Left ventricle myocardium inferior (tissue), 1 donor: ENCODE measurements at regions not wholly inside any gene's neighbourhood (a gene's known extent, or its start where the extent isn't known, plus 50 kb on each side); places are given as distances from the start of the nearest gene placed in this dataset.

Source experiments
- DNase-seq: peaks from one replicate; pipeline ENCODE4 v3.0.0-alpha.2; 2020
- H3K27ac ChIP-seq: fragments of 200-600 bp; replicated peaks from 2 replicates; pipeline ENCODE4 v1.8.0; 2021
- H3K27me3 ChIP-seq: fragments of 200-600 bp; 2 replicates; pipeline ENCODE4 v1.8.0; 2021; ENCODE audit warnings: low read depth
- H3K36me3 ChIP-seq: fragments of 200-600 bp; 2 replicates; pipeline ENCODE4 v1.8.0; 2021
- H3K4me1 ChIP-seq: fragments of 200-600 bp; 2 replicates; pipeline ENCODE4 v1.8.0; 2021
- H3K4me3 ChIP-seq: fragments of 200-600 bp; 2 replicates; pipeline ENCODE4 v1.8.0; 2021; ENCODE audit warnings: mild to moderate bottlenecking, moderate library complexity
- H3K9me3 ChIP-seq: fragments of 200-600 bp; replicated peaks from 2 replicates; pipeline ENCODE4 v1.8.0; 2021
- CTCF ChIP-seq: fragments of 200-600 bp; IDR thresholded peaks from 2 replicates; pipeline ENCODE4 v1.8.0; 2021; ENCODE audit warnings: antibody characterized with exemption, mild to moderate bottlenecking, borderline replicate concordance
- intact Hi-C: fragments of 100-400 bp; cut with micrococcal nuclease; formaldehyde crosslinking; loops from one replicate; pipeline ENCODE4 v1.11.0; 2022
- donor health status: DM: no; HTN: yes; CAD: no; lungs with severe emphysema.

- Histone ChIP-seq H3K4me3 (no peak overlapping the region), H3K36me3 (no peaks in the 10 kb centered on the region), H3K9me3 (no peaks in the 10 kb centered on the region), H3K27me3 (no peaks in the 10 kb centered on the region), H3K27ac (no peak overlapping the region), H3K4me1 (no peaks in the 10 kb centered on the region)
- DNase-seq, result no peak
- intact Hi-C loops, result no loop called here
- no peak for TF ChIP-seq CTCF
Measured at GRCh38 chr3:8206971-8207617, 294.5 kb upstream of the LMCD1 start.

- DNase-seq, result no peak
- Histone ChIP-seq H3K27ac (no peak overlapping the region), H3K4me1 (no peaks in the 10 kb centered on the region), H3K36me3 (no peaks in the 10 kb centered on the region), H3K4me3 (no peak overlapping the region), H3K27me3 (no peaks in the 10 kb centered on the region), H3K9me3 (no peaks in the 10 kb centered on the region)
- TF ChIP-seq CTCF, result no peak
- intact Hi-C loops, result no loop called here
Measured at GRCh38 chr3:8210882-8211341, 290.7 kb upstream of the LMCD1 start.

- intact Hi-C loops, result no loop called here
- H3K27ac ChIP-seq, result no peak overlapping the region
- no peaks in the 10 kb centered on the region for H3K27me3 ChIP-seq
- H3K36me3 ChIP-seq, result no peaks in the 10 kb centered on the region
- H3K4me1 ChIP-seq, result no peaks in the 10 kb centered on the region
- TF ChIP-seq CTCF, result no peak
- no peaks in the 10 kb centered on the region for H3K9me3 ChIP-seq
- no peak overlapping the region for H3K4me3 ChIP-seq
- DNase-seq, result no peak
Measured at GRCh38 chr3:8212794-8213193, 288.8 kb upstream of the LMCD1 start.

- no peak overlapping the region for H3K27ac ChIP-seq
- H3K4me3 ChIP-seq, result no peak overlapping the region
- no peaks in the 10 kb centered on the region for H3K4me1 ChIP-seq
- H3K27me3 ChIP-seq, result no peaks in the 10 kb centered on the region
- no peak for DNase-seq
- H3K36me3 ChIP-seq, result no peaks in the 10 kb centered on the region
- H3K9me3 ChIP-seq, result no peaks in the 10 kb centered on the region
- intact Hi-C loops, result no loop called here
- no peak for TF ChIP-seq CTCF
Measured at GRCh38 chr3:8213286-8213685, 288.3 kb upstream of the LMCD1 start.

- intact Hi-C loops, result no loop called here
- H3K27me3 ChIP-seq, result no peaks in the 10 kb centered on the region
Measured at GRCh38 chr3:8215821-8216220, 285.8 kb upstream of the LMCD1 start.

More at GRCh38 chr3:8215821-8216220, 285.8 kb upstream of the LMCD1 start:
- TF ChIP-seq CTCF, result no peak
- no peak for DNase-seq
- Histone ChIP-seq H3K4me3 (no peak overlapping the region), H3K9me3 (no peaks in the 10 kb centered on the region), H3K36me3 (no peaks in the 10 kb centered on the region), H3K4me1 (no peaks in the 10 kb centered on the region), H3K27ac (no peak overlapping the region)
